HepG2 (cell line): ENCODE measurements at regions not wholly inside any gene's neighbourhood (a gene's known extent, or its start where the extent isn't known, plus 50 kb on each side); places are given as distances from the start of the nearest gene placed in this dataset.

Experiments
- ETV5 ChIP-seq: IDR thresholded peaks from 2 replicates; pipeline ENCODE4 v1.6.1; 2018; ENCODE audit warnings: missing biosample characterization, missing genetic modification reagents, inconsistent platforms, borderline replicate concordance
- ZNF510 ChIP-seq: sonication (generic); formaldehyde crosslinking; IDR thresholded peaks from 2 replicates; pipeline ENCODE4 v1.4.0; 2020; ENCODE audit warnings: low read depth, mild to moderate bottlenecking, missing genetic modification reagents

- TF ChIP-seq ZNF510 (CRISPR knock-in tag): no peak
- no peak for TF ChIP-seq ETV5
Observed at GRCh38 chr1:58848818-58849411, 65.1 kb upstream of the JUN start.
